Nucleus accumbens (tissue), 56 donors: ENCODE measurements at regions not wholly inside any gene's neighbourhood (a gene's known extent, or its start where the extent isn't known, plus 50 kb on each side); places are given as distances from the start of the nearest gene placed in this dataset.

Experiments
- DNase-seq, 56 donors: peaks; one replicate each; lab custom pipeline; 2025; lab: John Stamatoyannopoulos, UW

DNA sequence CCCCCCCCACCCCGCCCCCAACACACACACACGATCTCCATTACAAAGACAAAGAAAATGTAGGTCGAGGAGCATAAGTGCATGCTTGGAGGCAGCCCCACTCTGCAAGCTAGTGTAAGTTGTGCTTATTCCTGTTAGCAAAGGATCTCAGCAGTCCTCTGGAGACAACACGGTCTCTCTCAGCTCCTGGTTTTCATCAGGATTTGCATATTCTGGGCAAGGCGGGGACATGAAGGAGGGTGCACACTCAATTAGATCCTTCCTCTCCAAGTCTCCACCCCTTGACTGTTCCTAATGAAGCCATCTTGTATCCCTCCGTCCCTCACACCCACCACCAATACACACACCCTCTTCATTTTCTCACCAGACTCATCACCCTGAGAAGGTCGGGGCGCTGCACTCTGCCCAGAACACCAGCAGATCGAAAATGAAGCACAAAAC lies 63.8 kb downstream of the MRPL46 start:
- DNase-seq = no peak

DNA sequence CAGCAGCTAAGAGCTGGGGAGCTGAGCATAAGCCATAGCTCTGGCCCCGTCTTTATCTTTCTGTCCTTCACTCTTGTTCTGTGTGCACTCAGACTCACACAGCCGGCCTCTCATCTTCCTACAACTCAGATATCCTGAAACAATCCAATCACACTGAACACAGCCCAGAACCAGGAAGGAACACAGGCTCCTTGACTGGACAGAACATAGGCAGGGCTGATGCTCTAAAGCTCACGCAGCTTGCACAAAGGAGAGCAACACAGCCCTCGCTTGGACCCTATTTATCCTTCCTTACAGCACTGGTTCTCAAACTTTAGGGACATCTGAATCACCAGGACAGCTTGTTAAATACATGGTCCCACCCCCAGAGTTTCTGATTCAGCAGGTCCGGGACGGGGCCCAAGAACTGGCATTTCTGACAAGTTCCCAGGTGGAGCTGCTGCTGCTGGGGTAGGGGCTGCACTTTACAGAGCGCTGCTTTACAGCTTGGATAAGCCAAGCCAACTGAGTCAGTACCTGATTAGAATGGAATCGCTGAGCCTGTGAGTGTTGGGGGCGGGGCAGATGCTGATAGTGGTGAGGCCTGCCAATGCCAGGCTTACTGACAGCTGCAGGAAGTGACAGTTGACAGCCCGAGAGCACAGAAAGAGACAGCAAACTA lies 65.1 kb downstream of the MRPL46 start:
- peak in 7 of 56 donors; percentile 2 to 48 (median 9) for DNase-seq

DNA sequence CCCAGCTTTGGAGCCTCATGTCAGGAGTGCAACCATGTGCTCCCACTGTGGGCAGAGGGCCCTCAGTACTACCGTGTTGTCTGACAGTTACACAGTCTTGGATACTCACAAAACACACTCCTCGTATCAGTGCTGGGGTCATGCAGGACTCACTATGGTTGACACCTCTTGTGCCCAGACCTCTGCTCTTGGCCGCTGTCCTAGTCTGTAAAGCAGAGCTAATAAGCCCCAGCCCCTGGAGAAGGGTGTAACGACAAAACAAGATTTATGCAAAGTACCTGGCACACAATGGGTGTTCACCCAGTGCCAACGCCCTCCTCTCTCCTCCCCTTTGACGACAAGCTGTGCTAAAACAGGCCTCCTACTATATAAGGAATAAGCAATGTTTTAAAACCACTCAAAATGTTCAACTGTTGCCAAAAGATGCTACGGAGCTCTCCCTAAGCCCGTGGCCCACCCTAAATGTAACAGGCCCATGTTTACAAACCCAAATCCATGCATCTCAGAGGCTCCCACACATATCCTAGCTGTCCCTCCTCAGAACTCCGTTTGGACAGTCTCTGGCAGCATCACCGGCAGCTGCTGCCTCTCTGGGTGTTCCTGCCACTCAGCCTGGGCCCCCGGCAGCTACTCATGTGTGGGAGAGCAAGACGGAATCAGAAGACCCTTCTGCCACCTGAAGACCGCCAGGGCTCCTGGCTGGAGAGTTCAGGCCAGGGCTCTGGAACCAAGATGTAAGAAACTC lies 65.8 kb downstream of the MRPL46 start:
- DNase-seq = peak in 14 of 56 donors; percentile 4 to 54 (median 31)

DNA sequence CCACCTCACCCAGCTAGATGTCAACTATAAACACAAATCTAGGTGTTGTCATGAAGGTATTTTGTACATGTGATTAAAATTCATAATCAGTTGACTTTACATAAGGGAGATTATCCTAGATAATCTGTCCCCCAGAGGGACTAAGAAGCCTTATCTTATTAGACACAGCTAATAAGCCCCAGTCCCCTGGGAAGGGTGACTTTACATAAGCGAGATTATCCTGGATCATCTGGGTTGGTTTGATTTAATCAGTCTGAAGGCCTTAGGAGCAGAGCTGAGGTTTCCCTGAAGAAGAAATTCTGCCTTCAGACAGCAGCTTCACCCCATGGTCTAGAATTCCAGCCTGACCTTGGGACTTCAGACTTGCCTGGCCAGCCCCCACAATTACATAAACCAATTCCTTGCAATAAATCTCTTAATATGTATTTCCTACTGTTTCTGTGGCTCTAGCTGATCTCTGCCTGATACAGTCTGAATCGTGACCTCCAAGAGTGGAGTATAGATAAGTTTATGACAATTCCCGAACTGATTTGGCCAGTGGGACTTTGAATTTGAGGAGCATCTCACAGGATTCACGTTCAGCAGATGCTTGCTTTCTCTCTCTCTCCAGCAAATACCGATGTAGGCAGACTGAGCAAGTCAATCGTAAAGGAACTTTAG lies 66.5 kb downstream of the MRPL46 start:
- DNase-seq = no peak

DNA sequence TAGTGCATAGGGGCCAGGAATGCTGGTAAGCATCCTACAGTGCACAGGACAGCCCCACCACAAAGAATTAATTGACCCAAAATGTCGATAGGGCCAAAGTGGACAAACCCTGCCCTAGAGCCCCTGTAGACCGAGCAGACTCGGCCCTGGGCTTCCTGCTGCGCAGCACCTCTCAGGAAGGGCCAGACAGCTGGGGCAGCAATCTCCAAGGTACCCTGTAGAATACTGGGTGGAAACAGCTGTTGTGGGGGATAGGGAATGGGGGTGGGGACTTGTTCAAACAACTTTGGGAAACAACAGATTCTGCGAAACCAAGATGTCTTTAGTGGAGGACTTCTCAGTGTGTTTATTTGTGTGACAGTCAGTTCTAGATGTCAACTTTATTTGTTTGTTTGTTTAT lies 67.1 kb downstream of the MRPL46 start:
- no peak for DNase-seq

DNA sequence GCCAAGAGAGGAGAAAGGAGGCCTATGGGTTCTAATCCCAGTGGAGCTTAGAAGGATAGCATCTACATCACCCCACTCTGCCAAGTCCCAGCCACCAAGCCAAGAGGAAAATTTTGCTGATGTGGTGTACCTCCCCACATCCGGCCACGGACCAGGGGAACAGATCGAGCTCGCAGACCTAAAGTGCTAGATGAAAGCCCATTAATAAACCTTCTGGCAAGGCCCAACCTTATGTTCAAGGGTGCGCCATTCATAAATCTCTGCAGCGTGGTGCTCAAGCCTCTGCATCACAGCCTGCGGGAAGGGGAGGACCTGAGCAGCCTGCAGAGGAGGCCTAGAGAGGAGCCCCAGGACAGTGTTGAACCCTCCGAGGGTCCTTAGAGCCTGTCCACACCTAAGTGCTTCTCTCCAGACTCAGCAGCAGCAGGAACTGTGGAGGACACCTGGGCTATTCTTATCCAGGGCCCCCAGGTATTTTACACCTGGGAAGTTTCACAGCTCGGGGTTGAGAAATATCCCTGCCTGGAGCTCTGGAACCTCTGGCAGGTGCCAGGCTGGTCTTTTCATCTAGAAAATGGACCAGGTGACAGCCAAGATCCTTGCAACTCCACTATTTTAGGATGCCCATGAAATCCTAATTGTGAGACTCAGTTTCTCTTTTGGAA lies 68.0 kb downstream of the MRPL46 start:
- DNase-seq = no peak

DNA sequence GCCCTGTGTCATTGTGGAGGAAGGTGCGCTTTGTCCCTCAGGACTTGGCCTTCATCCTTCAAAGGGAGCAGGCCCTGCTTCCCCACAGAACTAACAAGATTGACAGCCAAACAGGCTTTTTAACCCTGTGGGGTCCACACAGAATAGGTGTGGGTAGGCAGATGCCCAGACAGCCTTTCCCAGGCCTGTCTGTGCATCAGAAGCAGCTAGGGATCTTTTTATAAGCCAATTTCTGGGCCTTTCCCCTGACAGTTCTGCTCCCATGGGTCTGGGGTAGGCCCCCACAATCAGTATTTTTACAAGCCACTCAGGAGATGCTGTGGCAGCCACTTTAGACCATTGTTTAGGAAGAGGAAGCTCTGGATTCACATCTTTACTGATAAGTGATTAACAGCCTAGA lies 69.2 kb downstream of the MRPL46 start:
- DNase-seq = no peak

DNA sequence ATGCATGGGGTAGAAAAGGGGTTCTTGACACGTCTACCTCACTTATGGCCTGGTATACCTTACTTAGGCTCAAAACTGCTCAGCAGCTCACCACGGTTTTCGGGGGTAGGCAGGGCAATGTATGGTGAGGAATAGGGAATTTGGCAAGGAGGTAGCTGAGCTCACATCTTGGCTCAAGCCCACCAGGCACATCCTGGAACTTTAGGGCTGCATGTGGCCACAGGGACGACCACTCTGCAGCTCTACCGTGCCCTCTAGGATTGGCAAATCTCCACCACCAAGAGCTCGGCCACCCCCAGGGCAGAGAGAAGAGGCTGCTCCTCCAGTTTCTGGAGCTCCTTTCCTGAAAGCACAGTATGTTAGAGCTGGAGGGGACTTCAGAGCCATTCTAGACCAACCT lies 69.7 kb downstream of the MRPL46 start:
- DNase-seq = no peak

DNA sequence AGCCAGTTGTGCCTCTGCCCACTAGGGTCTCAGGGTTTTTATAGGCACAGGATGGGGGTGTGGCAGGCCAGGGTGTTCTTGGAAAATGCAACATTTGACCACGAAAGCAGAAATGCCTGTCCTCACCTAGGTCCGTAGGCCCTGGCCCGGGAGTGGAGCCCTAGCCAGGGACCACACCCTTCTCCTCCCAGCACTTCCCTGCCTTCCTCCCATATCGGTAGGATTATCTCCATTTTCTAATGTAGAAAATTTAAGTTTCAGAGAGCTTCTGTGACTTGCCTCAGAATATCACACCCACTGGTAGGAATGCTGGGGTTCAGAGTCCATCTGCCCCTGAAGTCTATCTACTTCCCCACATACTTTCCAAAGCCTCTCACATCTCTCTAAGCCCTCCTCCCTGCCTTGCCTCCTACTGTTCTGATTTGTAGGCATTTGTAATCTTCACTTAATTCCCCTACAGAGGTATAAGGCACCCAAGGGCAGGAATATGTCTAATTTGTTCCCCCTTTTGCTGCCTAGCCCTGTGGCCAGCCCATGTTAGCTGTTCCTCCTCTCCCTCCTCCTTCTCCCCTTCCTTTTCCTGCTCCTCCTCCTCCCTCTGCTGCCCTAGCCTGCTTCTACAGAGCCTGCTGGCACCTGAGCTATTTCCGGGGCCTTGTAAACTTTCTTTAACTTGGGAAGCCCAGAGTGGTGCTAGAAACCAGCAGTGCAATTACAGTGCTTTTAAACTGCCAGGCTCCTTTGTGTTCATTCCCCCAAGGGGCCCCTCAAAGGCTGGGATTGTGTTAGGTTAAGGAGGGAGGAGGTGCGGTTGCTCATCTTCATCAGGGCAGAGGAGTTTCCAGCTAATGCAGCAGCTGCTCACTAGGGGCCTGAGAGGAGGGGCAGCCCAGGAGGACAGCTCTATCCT lies 71.1 kb downstream of the MRPL46 start:
- no peak for DNase-seq

DNA sequence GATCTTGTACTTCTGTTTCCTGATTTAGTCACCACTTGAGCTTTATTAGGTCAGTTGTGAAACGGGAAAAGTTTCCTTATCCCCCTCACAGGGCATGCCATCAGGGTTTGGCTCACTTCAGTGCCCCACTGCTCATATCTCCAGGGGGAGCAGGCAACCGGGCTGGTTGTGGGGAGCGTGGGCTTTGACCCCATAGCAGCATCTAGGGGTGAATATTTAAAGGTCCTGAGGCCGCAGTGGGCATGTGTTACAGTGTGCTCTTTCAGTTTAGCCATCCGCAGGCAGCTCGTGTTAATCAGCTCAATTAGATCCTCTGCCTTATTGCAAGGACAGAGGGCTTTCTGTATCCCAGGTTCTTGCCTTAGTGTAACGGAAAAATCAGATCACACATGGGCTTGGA lies 71.9 kb downstream of the MRPL46 start:
- no peak for DNase-seq

DNA sequence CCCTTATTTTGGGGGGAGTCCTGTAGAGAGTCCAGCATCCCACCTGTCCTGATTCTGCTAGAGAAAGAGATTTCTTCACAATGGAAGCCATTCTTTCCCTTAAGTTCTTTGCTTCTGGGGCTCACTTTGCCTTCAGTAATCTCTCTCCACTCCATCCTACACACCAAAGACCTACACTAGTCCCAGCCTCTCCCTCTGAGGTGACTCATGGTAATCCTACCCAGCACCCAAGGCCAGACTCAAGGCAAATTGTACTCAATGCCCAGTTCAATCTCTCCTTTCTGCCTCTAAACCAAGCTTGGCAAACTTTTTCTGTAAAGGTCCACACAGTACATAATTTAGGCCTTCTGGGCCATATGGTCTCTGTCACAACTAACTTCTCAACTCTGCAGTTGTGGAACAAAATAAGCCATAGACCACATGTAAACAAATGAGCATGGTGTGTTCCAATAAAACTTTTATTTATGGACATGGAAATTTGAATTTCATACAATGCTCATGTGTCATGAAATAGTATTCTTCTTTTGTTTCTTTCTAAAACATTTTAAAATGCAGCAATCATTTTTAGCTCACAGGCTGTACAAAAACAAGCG lies 72.5 kb downstream of the MRPL46 start:
- DNase-seq = no peak

DNA sequence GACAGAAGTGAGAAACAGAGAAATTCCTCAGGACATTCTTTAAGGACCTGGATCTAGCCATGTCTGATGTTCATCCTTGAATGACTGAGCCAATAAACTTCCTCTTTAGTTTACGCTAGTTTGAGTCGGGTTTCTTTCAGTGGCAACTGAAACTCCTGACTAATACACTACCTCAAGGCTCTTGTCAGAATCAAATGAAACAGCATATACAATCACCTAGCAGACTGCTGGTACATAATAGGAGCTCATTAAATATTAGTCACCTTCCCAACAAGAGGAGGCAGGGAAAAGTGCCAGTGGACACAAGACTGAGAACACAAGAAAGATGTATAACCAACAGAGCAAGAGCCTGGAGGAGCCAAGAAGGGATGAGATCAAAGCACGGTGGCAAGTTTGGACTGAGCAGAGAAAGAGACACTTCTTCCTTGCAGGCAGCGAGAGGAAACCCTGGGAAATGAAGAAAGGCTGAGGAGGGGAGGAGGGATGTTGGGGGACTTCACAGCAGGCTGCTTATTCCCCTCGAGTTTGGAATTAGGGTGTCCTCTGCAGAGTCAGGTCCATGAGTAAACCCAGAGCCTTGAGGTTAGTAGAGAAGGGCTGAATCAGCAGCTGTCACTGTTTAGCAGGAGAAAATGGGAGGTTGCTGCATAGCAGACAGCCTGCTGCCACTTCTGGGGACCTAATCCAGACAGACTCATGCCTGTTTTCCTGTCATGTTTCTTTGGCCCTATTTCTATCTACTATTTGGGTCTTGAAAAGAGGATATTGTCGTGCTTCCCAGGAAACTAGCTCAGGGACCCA lies 73.3 kb downstream of the MRPL46 start:
- no peak for DNase-seq

DNA sequence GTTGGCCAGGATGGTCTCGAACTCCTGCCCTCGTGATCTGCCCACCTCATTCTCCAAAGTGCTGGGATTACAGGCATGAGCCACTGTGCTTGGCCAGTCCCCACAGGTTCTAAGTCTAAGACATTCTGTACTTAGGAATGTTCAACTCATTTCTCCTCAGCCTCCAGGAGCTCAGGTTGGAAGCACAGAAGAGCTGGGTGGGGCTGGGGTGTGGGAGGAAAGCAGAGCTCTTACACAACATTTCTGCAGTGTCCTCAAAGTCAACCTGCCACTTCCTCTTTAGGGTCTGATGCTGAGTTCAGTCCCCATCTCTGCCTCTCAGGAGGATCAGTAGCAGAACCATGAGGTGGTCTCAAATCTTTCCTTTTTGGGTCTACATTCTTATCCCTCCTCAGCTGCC lies 75.5 kb downstream of the MRPL46 start:
- peak in 15 of 56 donors; percentile 3 to 68 (median 35) for DNase-seq

DNA sequence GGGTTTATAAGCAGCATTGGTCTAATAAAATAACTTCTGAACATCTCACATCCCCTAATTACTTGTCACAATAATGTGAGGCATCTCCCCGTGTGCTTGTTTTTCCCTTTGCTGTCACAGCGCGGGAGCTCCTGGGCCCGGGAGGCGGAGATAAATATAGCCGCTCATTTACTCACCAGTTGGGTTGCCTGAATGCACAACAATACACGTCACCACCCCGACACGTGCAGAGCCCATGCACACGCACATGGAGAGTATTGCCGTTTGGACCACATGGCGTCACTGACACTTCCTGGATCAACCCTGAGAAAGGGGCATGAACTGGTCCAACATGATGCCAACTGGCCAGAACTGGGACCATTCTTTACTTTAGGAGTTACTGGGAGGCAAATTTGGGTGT lies 76.2 kb downstream of the MRPL46 start:
- DNase-seq = peak in 7 of 56 donors; percentile 5 to 31 (median 18)

DNA sequence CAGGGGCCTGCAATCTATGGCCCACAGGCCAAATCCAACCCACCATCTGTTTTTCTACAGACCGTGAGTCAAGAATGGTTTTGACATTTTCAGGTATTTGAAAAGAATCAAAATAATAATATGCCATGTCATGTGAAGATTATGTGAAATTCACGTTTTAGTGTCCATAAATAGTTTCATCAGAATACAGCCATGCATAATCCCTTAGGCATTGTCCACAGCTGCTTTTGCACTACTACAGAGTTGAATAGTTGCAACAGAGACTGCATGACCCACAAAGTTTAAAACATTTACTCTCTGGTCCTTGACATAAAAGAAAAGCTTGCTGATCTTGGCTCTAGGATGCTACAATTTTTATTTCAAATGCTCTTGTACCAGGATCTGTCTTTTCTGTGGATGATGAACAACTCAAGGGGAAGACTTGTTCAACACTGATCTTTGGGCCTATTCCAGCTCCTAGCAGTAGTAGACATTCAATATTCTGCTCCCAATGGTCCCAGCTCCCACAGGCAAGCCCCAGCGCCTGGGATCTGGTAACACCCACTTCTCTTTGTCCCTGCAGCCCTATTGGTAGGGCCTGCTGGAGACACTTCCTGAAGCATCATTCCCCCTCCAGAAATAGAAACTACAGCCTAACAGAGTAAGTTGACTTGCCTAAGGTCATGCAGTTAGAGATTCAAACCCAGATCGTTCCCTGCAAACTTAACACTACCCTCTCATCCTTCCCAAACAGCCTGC lies 76.9 kb downstream of the MRPL46 start:
- no peak for DNase-seq

DNA sequence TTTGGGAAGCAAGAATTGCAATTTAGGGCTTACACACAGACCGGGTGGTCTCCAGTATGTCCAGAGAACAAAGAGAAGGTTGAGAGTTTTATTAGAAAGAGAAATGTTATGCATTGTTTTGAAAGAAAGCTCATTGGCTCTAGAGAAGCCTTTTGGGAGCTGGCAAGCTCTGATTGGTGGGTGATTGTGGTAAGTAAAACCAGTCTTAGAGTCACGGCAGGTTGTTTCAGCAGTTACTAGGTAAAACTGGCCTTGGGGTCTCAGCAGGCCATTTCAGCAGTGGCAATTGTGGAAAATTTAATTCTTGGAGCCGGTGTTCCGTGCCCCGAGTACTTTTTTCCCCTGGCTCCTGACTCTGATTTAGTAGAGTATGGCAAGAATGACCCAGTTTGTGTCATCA lies 78.1 kb downstream of the MRPL46 start:
- DNase-seq = no peak

DNA sequence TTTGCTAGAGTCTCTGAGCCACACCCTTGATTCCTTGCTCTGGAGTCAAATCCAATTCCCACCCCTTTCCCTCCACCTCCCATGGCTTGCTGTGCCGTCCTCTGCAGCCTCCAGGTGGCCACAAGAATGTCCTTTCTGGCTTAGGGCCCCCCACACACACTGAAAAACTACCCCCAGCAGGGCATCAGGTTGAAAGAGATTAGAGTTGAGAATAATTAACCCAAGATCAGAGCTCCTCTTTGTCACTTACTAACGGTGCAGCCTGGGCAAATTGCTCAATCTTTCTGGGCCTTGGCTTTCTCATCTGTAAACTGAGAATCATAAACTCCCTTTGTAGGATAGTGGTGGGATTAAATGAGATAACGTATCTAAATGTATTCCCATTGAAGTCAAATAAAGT lies 78.5 kb downstream of the MRPL46 start:
- no peak for DNase-seq

DNA sequence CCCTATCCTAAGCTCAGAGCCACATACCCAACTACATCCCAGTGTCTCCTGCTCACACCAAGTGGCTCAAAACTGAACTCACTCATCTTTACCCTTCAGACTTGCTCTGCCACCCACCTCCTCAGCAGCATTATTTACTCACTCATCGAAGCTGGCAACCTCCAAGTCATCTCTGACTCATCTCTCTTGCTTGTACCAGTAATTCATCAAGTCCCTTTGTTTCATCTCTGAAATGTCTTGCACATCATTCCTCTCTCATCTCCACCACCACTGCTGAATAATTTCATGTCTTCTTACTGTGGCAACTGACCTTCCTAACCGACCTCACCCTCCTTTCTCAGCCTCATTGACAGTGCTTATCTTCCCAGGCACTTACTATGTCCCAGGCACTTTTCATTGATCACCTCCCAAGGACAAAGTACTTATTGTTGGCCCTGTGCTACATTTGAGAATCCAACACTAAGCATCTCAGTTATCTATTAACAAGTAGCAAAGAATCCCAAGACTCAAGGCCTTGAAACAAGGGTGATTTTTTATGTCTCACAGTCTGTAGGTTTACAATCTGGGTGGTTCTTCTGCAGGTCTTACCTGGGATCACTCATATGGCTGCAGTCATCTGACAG lies 82.0 kb downstream of the MRPL46 start:
- DNase-seq = peak in 9 of 56 donors; percentile 5 to 58 (median 22)
